ENCODE measurements at regions not wholly inside any gene's neighbourhood (a gene's known extent, or its start where the extent isn't known, plus 50 kb on each side); places are given as distances from the start of the nearest gene placed in this dataset.
"Not testable (repeated sequence)": the region's sequence is repeated elsewhere in the genome, so short reads cannot be mapped to it uniquely, and the experiment has no call there.

GRCh38 chr19:37309834-37310575 lies 60.9 kb upstream of the ZNF527 start:
- Histone ChIP-seq H2AFZ (no peak overlapping the region), H3K4me3 (ENCODE audit: low read depth, low read length) (no peak overlapping the region), H3K36me3 (ENCODE audit: control insufficient read depth, insufficient read depth, low read length) (no peaks in the 10 kb centered on the region), H3K9ac (no peak overlapping the region), H3K27me3 (ENCODE audit: control insufficient read depth, insufficient read depth, low read length) (no peaks in the 10 kb centered on the region), H3K4me2 (ENCODE audit: low read length) (no peak overlapping the region), H3K4me1 (no peaks in the 10 kb centered on the region), H3K27ac (no peak overlapping the region), H3K9me3 (ENCODE audit: control insufficient read depth, low read length) (no peaks in the 10 kb centered on the region), H3K79me2 (no peaks in the 10 kb centered on the region)
- no peak for TF ChIP-seq CTCF (IDR thresholded peaks at IDR 0.05)

- Histone ChIP-seq H3K4me3 (ENCODE audit: low read depth, low read length) (peak overlapping the region; percentile 50), H3K27ac (peak overlapping the region; percentile 73), H2AFZ (peak overlapping the region; percentile 72), H3K4me2 (ENCODE audit: low read length) (peak overlapping the region; percentile 75)
- H3K9ac ChIP-seq; H3K9me3 ChIP-seq (ENCODE audit: control insufficient read depth, low read length); H3K36me3 ChIP-seq (ENCODE audit: control insufficient read depth, insufficient read depth, low read length); H3K27me3 ChIP-seq (ENCODE audit: control insufficient read depth, insufficient read depth, low read length); H3K79me2 ChIP-seq; H3K4me1 ChIP-seq: not testable (repeated sequence)
These were observed 58.2 kb upstream of the ZNF527 start for GRCh38 chr19:37312531-37313334.

- Histone ChIP-seq H3K4me3 (ENCODE audit: low read depth, low read length) (no peak overlapping the region), H3K79me2 (peaks cover under 1% of the 10 kb centered on the region), H3K9me3 (ENCODE audit: control insufficient read depth, low read length) (no peaks in the 10 kb centered on the region), H3K27me3 (ENCODE audit: control insufficient read depth, insufficient read depth, low read length) (no peaks in the 10 kb centered on the region), H3K4me1 (no peaks in the 10 kb centered on the region), H3K27ac (peak overlapping the region; percentile 5), H3K4me2 (ENCODE audit: low read length) (peak overlapping the region; percentile 75), H3K9ac (no peak overlapping the region), H3K36me3 (ENCODE audit: control insufficient read depth, insufficient read depth, low read length) (no peaks in the 10 kb centered on the region), H2AFZ (peak overlapping the region; percentile 72)
- TF ChIP-seq CTCF (IDR thresholded peaks at IDR 0.05): no peak
These were observed 57.6 kb upstream of the ZNF527 start for GRCh38 chr19:37313335-37313627.

GRCh38 chr19:37317403-37318209 lies 53.3 kb upstream of the ZNF527 start:
- Histone ChIP-seq H3K36me3 (ENCODE audit: control insufficient read depth, insufficient read depth, low read length) (no peaks in the 10 kb centered on the region), H3K9me3 (ENCODE audit: control insufficient read depth, low read length) (no peaks in the 10 kb centered on the region), H3K4me2 (ENCODE audit: low read length) (peak overlapping the region; percentile 81), H3K27ac (peak overlapping the region; percentile 77), H3K79me2 (peaks cover 26% of the 10 kb centered on the region), H3K4me1 (no peaks in the 10 kb centered on the region), H2AFZ (peak overlapping the region; percentile 98), H3K4me3 (ENCODE audit: low read depth, low read length) (peak overlapping the region; percentile 89), H3K27me3 (ENCODE audit: control insufficient read depth, insufficient read depth, low read length) (no peaks in the 10 kb centered on the region), H3K9ac (no peak overlapping the region)
- TF ChIP-seq CTCF (IDR thresholded peaks at IDR 0.05): peak; percentile 48

- H3K27me3 ChIP-seq (ENCODE audit: control insufficient read depth, insufficient read depth, low read length); H3K36me3 ChIP-seq (ENCODE audit: control insufficient read depth, insufficient read depth, low read length); H2AFZ ChIP-seq; H3K9me3 ChIP-seq (ENCODE audit: control insufficient read depth, low read length); H3K4me1 ChIP-seq; H3K27ac ChIP-seq; H3K9ac ChIP-seq; H3K4me2 ChIP-seq (ENCODE audit: low read length); H3K4me3 ChIP-seq (ENCODE audit: low read depth, low read length): not testable (repeated sequence)
- H3K79me2 ChIP-seq: peaks cover 29% of the 10 kb centered on the region
These were observed 49.9 kb upstream of the ZNF527 start for GRCh38 chr19:37320988-37321387.

Measured in parathyroid adenoma (tissue), 2 donors.